Tibial artery (tissue), 4 donors: ENCODE measurements at regions not wholly inside any gene's neighbourhood (a gene's known extent, or its start where the extent isn't known, plus 50 kb on each side); places are given as distances from the start of the nearest gene placed in this dataset.
"Not testable (repeated sequence)": the region's sequence is repeated elsewhere in the genome, so short reads cannot be mapped to it uniquely, and the experiment has no call there.

Experiments used
- DNase-seq, 2 donors: peaks; one replicate each; pipeline ENCODE4 v3.0.0-alpha.2; 2019
- H3K27ac ChIP-seq, 2 donors: fragments of 200-600 bp; sonication (generic) in 1 of 2; 1 replicate in 1 of 2; 2 replicates in 1 of 2; pipeline ENCODE4 v1.5.1; 2018 to 2019; ENCODE audit warnings: mild to moderate bottlenecking in 1 of 2
- H3K27me3 ChIP-seq, 2 donors: fragments of 200-600 bp; sonication (generic) in 1 of 2; one replicate each; pipeline versions ENCODE4 v1.5.1 to v1.6.0; 2016 to 2019
- H3K36me3 ChIP-seq, 3 donors: fragments of 200-600 bp; sonication (generic) in 2 of 3; one replicate each; pipeline ENCODE4 v1.5.1; 2016 to 2019; ENCODE audit warnings: mild to moderate bottlenecking in 2 of 3
- H3K4me1 ChIP-seq, 4 donors: fragments of 200-600 bp; sonication (generic) in 2 of 4; 1 replicate in 3 of 4; 2 replicates in 1 of 4; pipeline ENCODE4 v1.5.1; 2016 to 2019
- H3K4me3 ChIP-seq, 2 donors: fragments of 200-600 bp; sonication (generic) in 1 of 2; 1 replicate in 1 of 2; 2 replicates in 1 of 2; pipeline ENCODE4 v1.5.1; 2018 to 2019; ENCODE audit warnings: mild to moderate bottlenecking in 2 of 2
- H3K9me3 ChIP-seq, 3 donors: fragments of 200-600 bp; sonication (generic) in 1 of 3; one replicate each; pipeline ENCODE4 v1.5.1; 2016 to 2019
- CTCF ChIP-seq, 2 experiments: fragments of 200-600 bp in 1 of 2; fragments of 450-650 bp in 1 of 2; IDR thresholded peaks; one replicate each; pipeline ENCODE4 v1.5.1; 2017 to 2019; ENCODE audit warnings: antibody characterized with exemption in 2 of 2, mild to moderate bottlenecking in 1 of 2, moderate library complexity in 1 of 2
- intact Hi-C: fragments of 100-400 bp; cut with DNase I; formaldehyde crosslinking; loops from one replicate; pipeline ENCODE4 v1.15.0; 2023; ENCODE audit warnings: low total_unique reads

DNA sequence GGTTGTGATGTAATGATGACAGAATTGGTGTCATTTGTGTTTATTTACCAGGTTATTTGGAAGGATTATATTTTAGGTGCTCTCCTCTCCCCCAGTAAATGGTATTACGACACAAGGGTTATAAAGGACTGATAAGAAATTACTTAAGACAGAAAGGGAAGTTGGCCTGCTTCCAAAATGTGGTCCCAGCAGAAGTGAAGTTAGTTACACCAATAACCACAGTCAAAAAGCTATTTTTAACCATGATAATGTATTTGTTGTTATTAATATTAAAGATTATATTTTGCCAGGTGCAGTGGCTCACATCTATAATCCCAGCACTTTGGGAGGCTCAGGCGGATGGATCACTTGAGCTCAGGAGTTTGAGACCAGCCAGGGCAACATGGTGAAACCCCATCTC is 92.5 kb downstream of the SYT15B start:
- intact Hi-C loops, H3K27ac ChIP-seq, DNase-seq, H3K4me3 ChIP-seq, H3K36me3 ChIP-seq, H3K4me1 ChIP-seq, H3K9me3 ChIP-seq, H3K27me3 ChIP-seq: not testable (repeated sequence)

- H3K27ac ChIP-seq, H3K4me1 ChIP-seq, DNase-seq, H3K27me3 ChIP-seq, H3K4me3 ChIP-seq, H3K36me3 ChIP-seq, H3K9me3 ChIP-seq, intact Hi-C loops: not testable (repeated sequence)
These were observed 101.3 kb downstream of the SYT15B start for GRCh38 chr10:47661955-47662577.

GRCh38 chr10:47656732-47657131 is 106.7 kb downstream of the SYT15B start:
- not testable (repeated sequence) for DNase-seq, H3K27ac ChIP-seq

GRCh38 chr10:47654161-47654560 is 109.2 kb downstream of the SYT15B start:
- DNase-seq, H3K36me3 ChIP-seq, intact Hi-C loops, H3K27ac ChIP-seq, H3K27me3 ChIP-seq, H3K4me1 ChIP-seq, H3K9me3 ChIP-seq, H3K4me3 ChIP-seq: not testable (repeated sequence)

More at GRCh38 chr10:47656732-47657131, 106.7 kb downstream of the SYT15B start:
- intact Hi-C loops, H3K27me3 ChIP-seq, H3K4me1 ChIP-seq, H3K36me3 ChIP-seq, H3K9me3 ChIP-seq, H3K4me3 ChIP-seq: not testable (repeated sequence)

DNA sequence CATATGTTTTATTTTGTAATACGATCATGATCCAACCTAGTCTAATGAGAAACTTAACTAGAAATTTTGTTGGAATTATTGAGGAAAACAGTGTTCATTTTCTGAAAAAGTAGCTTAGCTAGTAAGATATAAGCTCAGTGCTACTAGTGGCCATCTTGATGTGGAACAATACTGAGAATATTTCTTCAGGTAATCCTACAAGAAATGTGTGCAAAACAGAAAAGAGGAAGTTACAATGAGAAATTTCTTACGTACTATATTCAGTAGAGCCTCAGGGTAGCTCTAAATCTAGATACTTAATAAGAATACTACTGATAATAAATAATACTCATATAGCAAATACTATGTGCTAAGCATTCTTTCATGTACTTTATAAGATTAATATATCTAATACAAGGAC is 114.8 kb downstream of the SYT15B start:
- H3K36me3 ChIP-seq, H3K27me3 ChIP-seq, H3K4me1 ChIP-seq, H3K4me3 ChIP-seq, H3K9me3 ChIP-seq, H3K27ac ChIP-seq, DNase-seq, intact Hi-C loops: not testable (repeated sequence)

DNA sequence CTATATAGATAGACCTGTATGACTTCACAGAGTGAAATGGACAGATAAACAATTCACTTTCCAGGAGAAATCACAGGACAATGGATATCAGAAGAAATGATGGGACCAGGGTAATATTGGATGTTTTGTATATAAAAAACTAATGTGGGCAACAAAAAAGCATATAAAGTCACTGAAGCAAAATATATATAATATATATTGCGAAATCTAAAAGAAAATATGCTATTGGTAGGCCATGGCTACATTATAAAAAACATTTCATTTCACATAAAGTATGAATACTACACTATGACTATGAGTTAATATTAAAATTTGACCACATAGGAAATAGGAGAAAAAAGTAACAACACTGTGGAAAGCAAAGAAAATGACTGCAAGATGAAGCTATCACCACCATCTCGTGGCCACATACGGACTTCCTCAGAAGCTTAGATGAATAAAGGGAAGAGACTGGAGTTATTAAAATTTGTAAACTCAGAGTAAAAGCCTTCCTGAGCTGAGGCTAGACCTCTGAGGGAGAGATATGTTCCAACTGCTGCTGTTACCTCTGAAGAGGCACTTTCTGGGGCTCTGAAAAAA is 115.8 kb downstream of the SYT15B start:
- H3K27me3 ChIP-seq, H3K4me3 ChIP-seq, H3K36me3 ChIP-seq, H3K27ac ChIP-seq, H3K9me3 ChIP-seq, H3K4me1 ChIP-seq, intact Hi-C loops, DNase-seq: not testable (repeated sequence)

- H3K36me3 ChIP-seq, DNase-seq, H3K9me3 ChIP-seq, intact Hi-C loops, H3K4me3 ChIP-seq, H3K27me3 ChIP-seq, H3K27ac ChIP-seq, H3K4me1 ChIP-seq: not testable (repeated sequence)
- peak in 1 of 2 experiments; percentile 36 for TF ChIP-seq CTCF (IDR thresholded peaks at IDR 0.05)
These were observed 116.6 kb downstream of the SYT15B start for GRCh38 chr10:47646686-47647273.

DNA sequence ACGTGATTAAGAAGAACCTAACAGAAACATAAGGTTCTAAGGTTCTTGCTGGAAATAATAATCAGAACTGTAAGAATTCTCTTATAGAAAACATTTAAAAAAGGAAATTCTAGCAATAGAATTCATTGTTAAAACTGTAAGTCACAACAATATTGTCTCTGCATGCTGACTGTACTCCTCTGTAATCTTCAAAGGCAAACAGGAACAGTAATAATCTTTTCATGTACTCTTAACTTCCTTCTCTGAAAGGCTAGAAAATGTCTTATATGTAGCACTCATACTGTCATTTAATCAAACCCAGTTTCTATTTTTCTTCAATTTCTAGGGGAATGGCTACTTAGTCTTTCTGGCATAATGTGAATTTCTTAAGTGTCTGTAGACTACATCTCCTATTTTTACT is 103.5 kb upstream of the AGAP9 start:
- H3K36me3 ChIP-seq, H3K27ac ChIP-seq, H3K4me3 ChIP-seq, H3K9me3 ChIP-seq, H3K27me3 ChIP-seq, H3K4me1 ChIP-seq, DNase-seq, intact Hi-C loops: not testable (repeated sequence)

DNA sequence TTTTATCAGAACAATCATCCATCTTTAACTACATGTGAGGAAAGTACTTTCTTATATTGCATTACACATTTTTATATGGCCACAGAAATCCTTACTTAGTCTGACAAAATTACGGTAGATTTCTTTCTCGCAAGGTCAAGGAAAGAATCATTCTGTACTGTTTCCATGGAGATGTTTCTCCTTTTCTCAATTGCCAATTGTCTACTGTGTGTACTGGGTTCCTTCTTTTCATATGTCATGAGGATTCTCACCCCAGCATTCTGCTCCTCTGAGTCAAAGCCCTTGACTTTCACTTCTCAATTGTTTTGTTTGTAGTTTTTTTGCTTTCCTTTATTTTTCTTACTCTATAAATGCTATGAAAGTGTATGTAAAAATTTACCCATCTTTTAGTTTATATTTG is 99.3 kb upstream of the AGAP9 start:
- H3K36me3 ChIP-seq, H3K4me3 ChIP-seq, H3K9me3 ChIP-seq, H3K27ac ChIP-seq, DNase-seq, H3K27me3 ChIP-seq, H3K4me1 ChIP-seq, intact Hi-C loops: not testable (repeated sequence)

DNA sequence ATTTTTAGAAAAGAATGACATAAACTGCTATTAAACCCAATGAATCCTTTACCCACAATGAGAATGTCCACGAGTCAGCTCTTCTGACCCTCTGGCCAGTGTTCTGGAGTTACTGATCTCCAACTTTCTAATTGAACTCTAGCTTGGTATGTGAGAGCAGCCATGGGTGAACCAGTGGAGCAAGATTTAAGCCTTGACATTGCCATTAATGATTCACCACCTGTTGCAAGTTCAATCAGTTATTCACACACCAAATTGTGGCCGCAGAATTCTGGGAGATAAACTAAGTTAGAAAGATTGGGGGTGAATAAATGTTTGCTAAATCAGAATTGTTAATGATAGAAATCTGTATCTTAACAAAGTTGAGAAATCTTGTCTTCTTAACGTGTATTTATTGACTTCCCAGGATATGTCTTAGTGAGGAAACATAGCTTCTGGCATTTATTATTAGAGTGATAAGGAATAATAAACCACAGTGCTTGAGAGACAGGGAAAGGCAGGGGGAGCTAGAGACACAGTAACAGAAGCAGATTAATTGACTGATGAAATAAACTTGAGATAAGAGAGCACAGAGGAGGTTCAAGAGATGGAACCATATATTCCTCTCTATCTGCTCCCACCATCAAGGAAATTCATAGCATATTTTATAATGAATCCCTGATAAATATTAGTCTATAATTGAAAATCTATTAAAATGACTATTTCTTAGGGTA is 96.0 kb upstream of the AGAP9 start:
- H3K9me3 ChIP-seq, intact Hi-C loops, H3K36me3 ChIP-seq, H3K4me3 ChIP-seq, H3K27me3 ChIP-seq, H3K4me1 ChIP-seq, H3K27ac ChIP-seq: not testable (repeated sequence)
- peak in 1 of 2 donors; percentile 17 for DNase-seq

GRCh38 chr10:47609311-47609710 is 85.9 kb upstream of the AGAP9 start:
- H3K36me3 ChIP-seq, H3K4me1 ChIP-seq, intact Hi-C loops, DNase-seq, H3K27ac ChIP-seq, H3K9me3 ChIP-seq, H3K27me3 ChIP-seq, H3K4me3 ChIP-seq: not testable (repeated sequence)

- intact Hi-C loops, H3K4me1 ChIP-seq, DNase-seq, H3K4me3 ChIP-seq, H3K9me3 ChIP-seq, H3K27me3 ChIP-seq, H3K36me3 ChIP-seq, H3K27ac ChIP-seq: not testable (repeated sequence)
These were observed 82.6 kb upstream of the AGAP9 start for GRCh38 chr10:47605791-47606773.
